ENCODE measurements at regions not wholly inside any gene's neighbourhood (a gene's known extent, or its start where the extent isn't known, plus 50 kb on each side); places are given as distances from the start of the nearest gene placed in this dataset.

DNA sequence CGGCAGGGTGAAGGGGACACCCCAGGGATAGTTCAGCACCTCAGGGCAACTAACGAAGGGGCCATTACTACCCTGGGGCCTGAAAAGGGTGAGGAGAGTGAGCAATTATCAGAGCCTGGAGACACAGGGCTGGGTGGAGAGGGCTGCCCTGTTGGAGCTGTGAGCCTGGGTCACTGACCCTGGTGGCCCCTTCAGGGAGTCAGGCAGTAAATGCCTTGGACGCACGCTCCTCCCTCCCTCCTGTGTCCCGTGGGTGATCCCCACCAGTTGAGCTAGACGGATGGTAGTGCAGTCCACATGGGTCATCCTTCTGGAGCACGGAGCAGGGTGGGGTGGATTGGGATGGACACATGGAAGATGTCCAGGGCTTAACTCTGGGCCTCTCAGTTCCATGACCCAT is 305.3 kb downstream of the PTPRU start:
- no peak for DNase-seq (ENCODE audit: low read depth)

- no peak for DNase-seq (ENCODE audit: low read depth)
Measured at GRCh38 chr1:29540801-29541357, 304.6 kb downstream of the PTPRU start.

DNA sequence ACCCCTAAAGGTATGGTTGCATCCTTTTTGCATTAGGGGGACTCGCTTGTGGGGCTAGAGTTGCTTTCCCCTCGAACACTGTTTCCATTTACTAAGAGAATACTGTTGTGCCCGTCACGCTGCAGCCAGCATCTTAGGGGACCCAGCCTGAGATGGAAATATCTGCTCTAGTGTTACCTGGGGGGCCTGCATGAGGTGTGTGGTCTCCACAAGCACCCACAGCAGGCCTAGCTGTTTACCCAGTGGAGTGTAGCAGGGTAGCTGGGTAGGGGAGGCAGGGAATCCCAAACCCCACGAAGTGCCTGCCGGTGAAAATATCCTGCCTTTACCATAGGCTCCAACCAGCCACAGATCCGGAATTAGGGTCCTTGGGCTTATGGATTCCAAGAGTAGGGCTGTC is 303.6 kb downstream of the PTPRU start:
- no peak for DNase-seq (ENCODE audit: low read depth)

DNA sequence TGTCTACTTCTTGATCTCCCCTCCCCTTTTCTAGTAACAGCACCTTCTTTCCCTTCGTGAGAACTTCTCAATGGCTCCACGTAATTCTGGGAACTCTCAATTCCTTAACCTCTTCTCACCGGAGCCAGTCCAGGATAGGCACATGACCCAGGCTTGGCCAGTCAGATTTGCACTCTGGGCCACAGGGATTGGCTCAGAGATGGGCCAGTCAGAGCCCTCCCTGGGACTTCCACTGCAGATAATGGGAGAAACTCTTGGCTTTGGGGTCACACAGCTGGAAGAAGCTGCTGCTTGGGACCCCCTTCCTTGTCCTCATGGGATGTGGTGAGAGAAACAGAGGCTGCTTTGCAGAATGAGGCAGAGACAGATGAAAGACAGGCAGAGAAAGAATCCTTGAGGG is 302.3 kb downstream of the PTPRU start:
- DNase-seq (ENCODE audit: low read depth), result no peak

DNA sequence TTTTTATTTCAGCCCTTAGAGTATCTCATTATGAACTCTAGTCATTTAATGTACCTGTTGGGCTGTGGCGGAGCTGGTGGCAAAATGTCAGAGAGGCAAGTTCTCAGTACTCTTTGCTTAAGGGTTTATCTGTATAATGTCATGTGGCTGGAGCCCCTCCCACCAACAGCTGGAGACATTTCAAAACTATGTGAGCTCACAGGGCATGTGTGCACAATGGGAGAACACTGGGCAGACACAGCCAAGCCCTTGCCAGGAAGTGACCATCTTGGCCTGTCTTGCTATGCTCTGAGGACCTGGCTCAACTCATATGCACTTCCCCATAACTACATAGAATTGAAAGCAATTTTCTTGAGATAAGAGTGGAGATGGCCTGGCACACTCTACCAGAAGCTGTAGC is 296.4 kb downstream of the PTPRU start:
- peak; percentile 11 for DNase-seq (ENCODE audit: low read depth)

DNA sequence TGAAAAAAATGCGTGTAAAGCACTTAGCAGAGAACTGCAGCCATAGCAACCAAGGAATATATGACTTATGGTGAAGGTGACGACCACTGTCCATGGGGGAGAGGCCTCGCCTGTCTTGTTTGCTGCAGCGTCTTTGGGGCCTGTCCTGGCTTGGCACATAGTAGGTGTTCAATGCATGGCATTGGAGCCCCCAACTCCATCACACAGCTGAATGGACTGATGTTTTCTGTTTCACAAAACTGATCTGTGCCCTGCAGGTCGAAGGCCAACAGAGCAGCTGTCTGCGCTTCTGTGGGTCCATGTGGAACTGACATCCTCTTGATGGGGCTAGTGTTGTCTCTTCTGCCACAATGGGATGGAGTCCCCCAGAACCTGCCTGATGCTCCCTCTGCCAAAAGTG is 296.0 kb downstream of the PTPRU start:
- DNase-seq (ENCODE audit: low read depth), result no peak

- no peak for DNase-seq (ENCODE audit: low read depth)
Measured at GRCh38 chr1:29531596-29531995, 295.3 kb downstream of the PTPRU start.

DNA sequence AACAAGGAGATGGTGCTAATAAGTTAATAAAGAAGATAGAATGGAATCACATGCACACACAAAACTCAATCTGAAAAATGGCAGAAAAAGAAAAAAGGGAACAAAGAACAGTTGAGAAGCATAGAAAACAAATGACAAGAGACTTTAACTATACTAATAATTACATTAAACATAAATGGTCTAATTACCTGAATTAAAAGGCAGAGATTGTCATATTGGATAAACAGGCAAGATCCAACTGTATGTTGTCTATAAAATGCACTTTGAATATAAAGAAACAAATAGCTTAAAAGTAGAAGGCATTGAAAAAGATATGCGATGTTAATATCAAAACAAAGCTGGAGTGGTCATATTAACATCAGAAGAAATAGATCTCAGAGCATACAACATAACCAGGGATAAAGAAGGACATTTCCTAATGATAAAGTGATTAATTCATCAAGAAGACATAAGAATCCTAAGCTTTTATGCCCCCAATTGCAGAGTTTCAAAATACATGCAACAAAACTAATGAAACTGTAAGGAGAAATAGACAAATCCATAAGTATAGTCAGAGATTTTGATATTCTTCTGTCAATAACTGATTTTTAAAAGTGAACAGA is 293.5 kb downstream of the PTPRU start:
- DNase-seq (ENCODE audit: low read depth), result no peak

DNA sequence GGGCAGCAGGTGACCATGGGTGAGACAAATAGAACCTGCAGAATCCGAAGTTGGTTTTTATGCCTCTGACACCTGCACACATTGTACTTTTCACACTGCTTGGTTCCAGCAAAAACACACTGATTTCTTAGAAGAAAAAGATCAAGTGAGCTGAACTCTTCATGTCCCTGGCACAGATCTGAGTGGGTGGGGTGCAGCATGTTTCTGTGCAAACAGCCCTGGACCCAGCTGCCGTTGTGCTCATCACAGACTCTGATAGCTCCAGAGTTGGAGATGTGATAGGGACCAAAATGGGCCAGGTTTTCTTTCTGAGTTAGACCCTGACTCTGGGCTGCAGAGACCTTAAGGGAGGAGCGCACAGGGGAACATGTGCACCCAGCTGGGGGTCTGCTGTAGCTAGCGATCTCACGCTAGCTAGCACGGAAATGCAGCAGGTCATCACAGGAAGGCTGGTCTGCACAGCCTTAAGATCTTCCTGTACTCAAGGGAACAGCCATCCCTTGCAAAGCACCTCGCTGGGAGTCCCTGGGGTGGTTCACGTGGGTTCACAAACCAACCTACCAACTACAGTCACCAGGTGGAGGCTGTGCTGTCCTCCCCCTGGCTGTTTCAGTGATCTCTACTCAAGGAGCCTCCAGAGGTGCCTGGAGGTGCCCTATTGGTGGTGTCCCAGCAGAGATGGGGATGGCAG is 291.1 kb downstream of the PTPRU start:
- DNase-seq (ENCODE audit: low read depth), result no peak

GRCh38 chr1:29525941-29526340 is 289.6 kb downstream of the PTPRU start:
- DNase-seq (ENCODE audit: low read depth), result no peak

GRCh38 chr1:29524285-29525065 is 288.2 kb downstream of the PTPRU start:
- no peak for DNase-seq (ENCODE audit: low read depth)

- no peak for DNase-seq (ENCODE audit: low read depth)
Measured at GRCh38 chr1:29523576-29523975, 287.3 kb downstream of the PTPRU start.

DNA sequence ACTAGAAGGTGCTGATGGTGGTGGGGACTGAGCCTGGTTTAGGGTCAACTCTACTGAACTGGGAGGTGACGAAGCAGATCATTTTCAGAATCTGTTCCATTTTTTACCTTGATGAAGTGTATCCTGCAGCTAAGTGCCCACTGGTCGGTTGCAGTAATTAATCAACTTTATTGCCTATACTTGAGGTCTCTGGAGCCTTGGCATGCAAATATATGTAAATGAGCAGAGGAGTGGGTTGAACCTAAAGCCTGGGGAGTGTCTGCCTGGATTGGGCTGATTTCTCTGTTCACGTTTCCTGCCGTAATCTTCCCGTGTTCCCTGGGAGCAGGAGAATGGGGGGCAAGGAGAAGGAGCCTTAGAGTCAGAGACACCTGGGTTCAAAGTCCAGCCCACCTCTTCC is 286.8 kb downstream of the PTPRU start:
- DNase-seq (ENCODE audit: low read depth), result no peak

GRCh38 chr1:29521811-29522580 is 285.7 kb downstream of the PTPRU start:
- DNase-seq (ENCODE audit: low read depth), result no peak

- no peak for DNase-seq (ENCODE audit: low read depth)
Measured at GRCh38 chr1:29521438-29521715, 285.1 kb downstream of the PTPRU start.

GRCh38 chr1:29520571-29521437 is 284.5 kb downstream of the PTPRU start:
- DNase-seq (ENCODE audit: low read depth), result peak; percentile 24

- DNase-seq (ENCODE audit: low read depth), result no peak
Measured at GRCh38 chr1:29519788-29520110, 283.4 kb downstream of the PTPRU start.

DNA sequence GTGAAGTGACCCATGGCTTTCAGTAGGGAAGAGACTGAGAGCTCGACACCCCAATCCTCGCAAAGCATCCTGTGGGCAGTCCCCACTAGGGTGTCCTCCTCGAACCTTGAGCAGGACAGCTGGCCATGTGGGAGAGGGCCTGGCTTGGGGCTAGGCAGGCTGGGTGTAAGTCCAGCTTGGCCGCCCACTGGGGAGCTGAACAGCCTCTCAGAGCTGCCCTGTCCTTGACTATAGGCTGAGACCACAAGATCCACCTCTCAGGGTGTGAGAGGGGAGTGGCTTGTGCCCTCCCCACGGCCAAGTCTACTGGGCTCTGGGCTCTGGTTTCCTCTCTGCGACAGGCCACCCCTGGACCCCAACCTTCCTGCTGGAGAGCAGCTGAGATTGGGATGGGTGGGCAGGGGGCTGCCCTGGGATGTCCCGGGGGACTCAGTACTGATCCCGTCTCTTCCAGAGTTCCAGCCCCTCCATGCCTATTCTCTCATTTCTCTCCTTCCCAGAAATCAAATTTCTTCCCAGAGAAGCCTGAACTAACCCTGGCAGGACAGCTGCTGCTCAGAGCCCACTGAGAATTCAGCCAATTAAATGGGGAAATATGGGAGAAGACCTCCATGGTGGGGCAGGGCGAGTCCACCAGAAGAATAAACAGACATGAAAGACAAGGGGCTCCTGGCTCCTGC is 282.9 kb downstream of the PTPRU start:
- DNase-seq (ENCODE audit: low read depth), result no peak

GRCh38 chr1:29518183-29518835 is 282.0 kb downstream of the PTPRU start:
- no peak for DNase-seq (ENCODE audit: low read depth)
